HG03103 (cell line): ENCODE measurements at regions not wholly inside any gene's neighbourhood (a gene's known extent, or its start where the extent isn't known, plus 50 kb on each side); places are given as distances from the start of the nearest gene placed in this dataset.
"Not testable (repeated sequence)": the region's sequence is repeated elsewhere in the genome, so short reads cannot be mapped to it uniquely, and the experiment has no call there.

ENCODE experiments used
- ATAC-seq: cut with Tn5 transposase; IDR thresholded peaks from one replicate; pipeline ENCODE4 v1.9.1; 2021; ENCODE audit warnings: low read depth; ENCODE audit not compliant: unreplicated experiment

DNA sequence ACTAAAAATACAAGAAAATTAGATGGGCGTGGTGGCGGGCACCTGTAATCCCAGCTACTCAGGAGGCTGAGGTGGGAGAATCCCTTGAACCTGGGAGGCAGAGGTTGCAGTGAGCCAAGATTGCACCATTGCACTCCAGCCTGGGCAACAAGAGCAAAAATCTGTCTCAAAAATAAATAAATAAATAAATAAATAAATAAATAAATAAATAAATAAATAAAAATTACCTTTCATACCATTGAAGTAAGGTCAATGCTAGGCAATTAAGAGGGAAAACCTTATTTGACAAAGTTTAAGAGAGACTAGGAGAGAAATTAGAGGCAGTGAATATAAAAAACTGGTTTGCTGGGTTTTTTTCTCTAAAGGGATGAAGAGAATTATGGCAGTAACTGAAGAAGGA, 781.1 kb upstream of the GBE1 start:
- ATAC-seq, result not testable (repeated sequence)

DNA sequence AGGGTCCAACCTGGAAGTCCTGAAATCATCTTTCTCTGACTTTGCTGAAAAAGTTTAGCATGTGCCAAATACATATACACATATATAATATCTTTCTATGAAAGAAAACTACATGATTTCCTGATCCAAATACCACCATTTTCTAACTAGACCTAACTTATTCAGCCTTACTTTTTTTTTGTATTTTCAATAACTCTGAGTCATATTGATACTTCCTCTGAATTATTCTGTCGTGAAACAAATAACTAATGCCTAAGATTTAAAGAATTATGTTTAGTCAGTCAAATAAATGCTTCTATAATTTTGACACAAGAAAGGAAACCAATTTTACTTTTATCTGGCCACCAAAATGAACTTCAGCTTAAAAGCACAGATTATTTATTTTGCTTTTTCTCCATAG, 760.2 kb upstream of the GBE1 start:
- no peak for ATAC-seq

- no peak for ATAC-seq
These were observed 759.4 kb upstream of the GBE1 start for GRCh38 chr3:82520846-82521245.

GRCh38 chr3:82509951-82510603, 748.6 kb upstream of the GBE1 start:
- ATAC-seq, result no peak

DNA sequence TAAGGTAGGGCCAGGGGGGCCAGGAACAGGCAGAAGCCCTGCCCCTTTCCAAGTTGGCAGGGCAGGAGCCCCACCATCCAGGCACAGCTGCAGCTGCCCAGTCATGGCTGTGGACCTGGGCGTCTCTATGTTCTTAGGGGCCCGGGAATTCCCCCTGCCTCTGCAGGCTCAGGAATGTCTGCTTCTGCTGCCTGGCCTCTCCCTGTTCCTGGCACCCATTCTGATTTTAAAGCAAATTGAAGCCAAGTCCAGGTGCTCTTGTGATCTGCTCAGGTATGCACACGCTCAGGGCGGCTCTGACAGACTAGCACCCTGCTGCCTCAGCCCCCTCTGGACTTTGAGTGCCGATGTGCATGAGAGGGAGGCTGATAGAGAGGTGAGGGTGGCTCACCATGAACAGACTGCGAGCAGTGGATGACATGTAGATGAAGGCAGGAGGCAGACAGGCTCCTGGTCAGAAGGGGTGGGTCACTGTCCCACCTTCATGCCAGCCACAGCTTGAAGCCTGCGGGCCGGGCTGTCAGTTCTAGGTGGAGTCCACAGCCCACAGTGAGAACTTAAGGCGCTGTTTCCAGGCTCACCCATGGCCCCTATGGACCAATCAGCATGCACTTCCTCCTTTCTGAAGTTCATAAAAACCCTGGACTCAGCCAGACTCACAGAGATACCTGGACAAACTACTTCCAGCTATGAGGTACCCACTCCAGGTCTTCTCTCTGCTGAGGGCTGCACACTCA, 747.8 kb upstream of the GBE1 start:
- no peak for ATAC-seq

DNA sequence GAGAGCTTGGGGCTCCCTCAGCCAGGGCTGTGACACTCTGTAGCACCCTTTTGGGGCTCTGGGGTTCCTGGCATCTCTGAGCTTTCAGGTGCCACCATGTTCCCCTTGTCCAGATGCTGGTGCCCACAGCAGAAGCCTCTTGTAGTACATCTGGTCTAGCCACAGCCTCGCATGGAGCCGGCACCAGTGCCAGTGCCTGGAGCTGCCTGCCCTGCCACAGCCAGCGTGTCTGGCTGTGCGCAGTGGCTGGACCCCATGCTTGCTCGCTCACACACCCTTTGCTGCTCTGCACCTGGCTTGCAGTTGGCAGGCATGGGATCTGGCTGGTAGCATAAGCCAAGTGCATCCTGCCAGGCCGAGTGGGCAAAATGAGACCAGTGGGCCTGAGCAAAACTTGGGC, 744.8 kb upstream of the GBE1 start:
- no peak for ATAC-seq

DNA sequence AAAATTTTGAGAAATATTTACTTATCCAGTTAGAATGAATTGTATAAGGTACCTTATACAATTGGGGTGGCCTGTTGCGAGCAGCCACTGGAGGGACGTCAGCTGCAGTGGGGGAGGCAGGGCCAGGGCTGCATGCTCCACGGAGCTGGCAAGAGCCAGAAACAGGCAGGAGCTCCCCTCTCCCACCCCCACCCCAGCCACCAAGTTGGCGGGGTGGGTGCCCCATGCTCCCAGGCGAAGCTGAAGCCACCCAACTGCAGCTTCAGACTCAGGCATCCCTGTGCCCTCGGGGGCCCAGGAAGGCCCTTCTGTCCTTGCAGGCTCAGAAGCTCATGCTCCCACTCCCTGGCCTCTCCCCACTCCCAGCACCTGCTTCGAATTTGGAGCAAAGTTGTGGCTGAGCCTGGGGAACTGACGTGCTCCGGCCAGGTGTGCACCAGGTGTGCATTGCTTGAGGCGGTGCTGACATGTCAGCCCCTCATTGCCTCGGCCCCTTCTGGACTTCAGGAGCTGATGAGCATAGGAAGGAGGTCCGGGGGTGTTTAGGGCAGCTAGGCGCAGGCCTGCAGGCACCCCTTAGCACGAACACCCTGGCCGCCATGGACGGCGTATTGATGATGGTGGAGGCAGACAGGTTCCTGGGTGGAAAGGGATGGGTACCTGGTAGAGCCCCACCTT, 743.8 kb upstream of the GBE1 start:
- no peak for ATAC-seq

GRCh38 chr3:82498186-82498585, 736.7 kb upstream of the GBE1 start:
- no peak for ATAC-seq

DNA sequence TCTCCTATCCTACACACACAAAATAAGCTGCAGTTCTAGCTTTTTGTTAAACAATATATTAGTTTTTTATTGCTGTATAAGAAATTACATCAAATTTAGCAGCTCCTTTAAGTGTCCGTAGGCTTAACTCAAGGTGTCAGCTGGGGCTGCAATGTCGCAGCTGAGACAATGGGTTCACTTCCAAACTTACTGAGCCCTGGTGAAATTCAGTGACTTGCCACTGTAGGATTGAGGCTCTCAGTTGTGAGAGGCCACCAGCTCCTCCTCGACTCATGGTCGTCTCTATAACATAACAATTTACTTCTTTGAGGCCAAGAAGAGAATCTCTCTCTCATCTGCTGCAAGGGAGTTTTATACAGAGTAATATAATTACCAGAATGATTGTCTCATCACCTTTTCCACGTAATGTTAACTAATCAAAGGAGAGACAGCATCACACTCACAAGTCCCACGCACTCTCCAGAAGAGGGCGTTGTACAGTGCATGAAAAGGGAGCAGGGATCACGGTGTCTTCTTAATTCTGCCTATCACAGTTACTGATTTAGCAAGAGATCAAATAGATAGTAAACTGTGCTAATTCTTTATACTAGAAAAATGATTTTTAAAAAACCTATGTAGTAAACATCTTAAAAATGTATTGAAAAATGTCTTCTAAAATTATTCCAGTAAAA, 735.6 kb upstream of the GBE1 start:
- no peak for ATAC-seq

DNA sequence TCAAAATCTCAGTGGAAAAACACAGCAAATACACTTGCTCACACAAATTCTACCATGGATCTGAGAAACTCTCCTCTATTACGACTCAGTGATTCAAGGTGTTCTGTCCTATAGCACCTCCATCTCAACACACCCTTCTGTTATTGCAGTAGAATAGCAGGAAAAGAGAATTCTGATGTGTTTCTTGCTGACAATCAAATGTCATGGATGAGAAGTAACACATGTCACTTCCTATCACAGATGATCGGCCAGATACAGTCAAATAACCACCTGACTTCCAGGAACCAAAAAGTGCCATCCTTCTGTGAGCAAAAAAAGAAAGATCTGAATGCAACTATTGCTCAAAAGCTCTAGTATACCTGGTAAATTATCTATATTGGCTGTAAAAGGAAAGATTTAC, 734.2 kb upstream of the GBE1 start:
- ATAC-seq, result no peak

DNA sequence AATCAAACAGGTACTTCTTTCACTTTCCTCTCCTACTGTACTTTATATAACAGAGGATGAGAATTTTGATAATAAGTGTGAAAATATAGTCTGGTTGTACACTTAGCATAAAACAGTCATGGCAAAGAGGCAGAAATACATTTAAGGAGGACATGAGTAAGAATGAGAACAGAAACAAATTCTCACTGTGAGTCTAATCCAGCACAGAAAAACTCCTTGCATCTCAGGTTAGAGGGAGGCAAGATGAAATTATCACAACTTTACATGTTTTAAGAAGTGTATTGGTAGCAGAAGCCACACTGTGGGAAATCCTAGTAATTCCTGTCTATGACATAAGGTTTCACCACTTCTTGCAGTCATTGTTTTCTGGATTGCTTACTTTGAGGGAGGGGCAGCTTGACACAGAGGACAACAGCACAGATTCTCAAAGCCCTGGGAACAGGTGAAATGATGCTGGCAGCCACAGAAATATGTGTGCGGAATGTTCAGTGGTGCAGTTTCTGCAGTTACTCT, 733.6 kb upstream of the GBE1 start:
- no peak for ATAC-seq

DNA sequence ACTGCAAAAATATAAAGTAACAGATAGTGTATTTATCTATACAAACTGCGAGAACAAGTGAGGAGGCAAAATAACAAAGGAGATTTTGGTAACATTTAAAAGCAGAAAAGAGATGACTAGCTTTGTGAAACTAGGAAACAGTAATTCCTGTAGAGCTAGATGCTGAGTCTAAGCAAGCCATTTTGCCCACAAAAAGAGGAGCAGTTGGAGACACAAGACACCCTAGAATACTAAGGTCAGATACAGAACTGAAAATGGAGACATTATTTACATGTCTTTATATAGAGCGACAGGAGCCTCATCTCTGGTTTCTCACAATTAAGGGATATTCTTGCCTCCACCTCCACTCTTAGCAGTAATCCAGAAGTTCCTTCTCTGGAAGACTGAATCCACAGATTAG, 732.4 kb upstream of the GBE1 start:
- ATAC-seq, result no peak

DNA sequence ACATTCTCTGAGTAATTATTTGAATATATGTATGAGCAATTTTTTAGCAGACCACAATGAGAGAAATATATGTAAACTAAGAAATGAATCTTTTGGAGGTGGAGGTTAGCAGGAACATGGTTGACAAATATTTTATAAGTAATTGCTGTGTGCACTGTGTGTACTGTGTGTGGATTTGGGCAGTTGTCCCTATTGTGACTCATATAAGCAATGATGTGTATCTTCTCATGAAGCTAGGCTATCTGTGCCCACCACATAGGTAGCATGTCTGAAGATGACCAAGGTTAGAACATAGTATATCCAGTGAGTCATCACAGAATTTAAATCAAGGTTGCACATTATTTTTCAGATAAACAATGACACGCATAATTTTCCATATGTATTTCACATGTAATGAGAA, 713.9 kb upstream of the GBE1 start:
- no peak for ATAC-seq

- no peak for ATAC-seq
These were observed 713.3 kb upstream of the GBE1 start for GRCh38 chr3:82474711-82475110.

DNA sequence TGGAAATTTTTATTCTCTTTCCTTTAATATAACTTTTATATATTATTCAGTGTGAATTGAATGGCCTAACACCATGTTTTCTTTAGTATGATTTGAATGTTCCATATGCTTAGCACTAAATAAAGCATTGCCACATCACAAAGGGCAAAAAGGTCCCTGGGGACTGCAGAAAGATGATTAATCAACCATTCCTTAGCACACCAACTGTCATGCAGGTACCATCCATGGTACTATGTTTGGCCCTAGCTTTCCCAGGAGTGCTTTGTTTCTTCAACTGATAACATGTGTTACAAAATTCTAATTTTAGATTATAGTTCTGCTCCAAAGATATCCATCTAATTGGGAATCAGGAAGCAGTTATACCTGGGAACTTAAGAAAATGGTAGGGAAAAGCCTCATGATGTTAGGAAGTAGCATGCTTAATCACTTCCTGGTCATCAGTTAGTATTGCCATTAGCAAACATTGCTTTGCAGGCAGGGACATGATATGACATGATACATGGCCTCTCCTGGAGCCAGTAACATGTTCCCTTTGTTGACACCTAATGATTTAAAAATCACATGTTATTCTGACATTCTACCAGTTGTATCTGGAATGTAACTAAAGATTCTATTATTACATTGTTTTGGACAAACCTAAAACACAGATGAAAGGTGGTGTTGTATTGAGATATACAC, 712.6 kb upstream of the GBE1 start:
- no peak for ATAC-seq

GRCh38 chr3:82467051-82467450, 705.6 kb upstream of the GBE1 start:
- no peak for ATAC-seq

GRCh38 chr3:82462977-82463376, 701.5 kb upstream of the GBE1 start:
- ATAC-seq, result no peak

DNA sequence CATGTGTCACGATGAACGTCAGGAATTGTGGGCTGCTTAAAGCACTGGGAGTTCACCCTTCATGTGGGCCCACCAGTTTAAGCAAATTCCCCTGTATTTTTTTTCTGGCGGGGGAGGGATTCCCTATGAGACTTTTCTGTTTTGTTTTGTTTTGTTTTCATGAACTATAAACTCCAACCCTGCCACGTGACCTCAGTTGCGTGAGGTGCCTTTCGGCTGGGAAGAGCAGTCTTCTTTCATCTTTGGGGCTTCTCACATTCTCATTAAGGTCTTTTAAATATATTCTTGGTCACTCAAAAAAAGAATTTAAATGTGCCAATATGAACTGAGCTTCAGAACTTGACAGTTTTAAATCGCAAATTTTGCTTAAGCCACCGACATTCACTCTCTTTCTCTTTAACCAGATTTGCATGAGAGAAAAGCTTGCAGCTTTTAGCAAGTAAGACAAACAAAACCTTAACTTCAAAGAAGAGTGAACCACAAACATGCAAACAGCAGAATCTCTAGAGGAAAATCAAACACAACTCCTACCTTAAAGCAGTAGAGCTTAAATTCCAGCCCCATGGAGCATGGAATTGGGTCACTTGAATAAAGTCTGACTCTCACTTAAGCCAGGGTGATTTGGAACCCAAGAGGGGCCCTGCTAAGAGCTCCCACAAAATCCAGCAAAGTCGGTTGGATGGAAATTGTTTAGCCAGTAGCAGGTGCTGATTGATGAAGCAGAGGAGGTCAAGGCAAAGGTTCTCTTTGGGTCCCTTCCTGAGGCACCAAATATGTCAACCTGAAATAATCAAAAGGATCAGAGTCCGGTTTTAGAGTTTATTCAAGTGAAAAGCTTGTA, 699.8 kb upstream of the GBE1 start:
- no peak for ATAC-seq

- no peak for ATAC-seq
These were observed 686.9 kb upstream of the GBE1 start for GRCh38 chr3:82448320-82448719.

GRCh38 chr3:82428821-82429220, 667.4 kb upstream of the GBE1 start:
- not testable (repeated sequence) for ATAC-seq
